Fibroblast of the aortic adventitia (primary cell): ENCODE measurements at regions not wholly inside any gene's neighbourhood (a gene's known extent, or its start where the extent isn't known, plus 50 kb on each side); places are given as distances from the start of the nearest gene placed in this dataset.

Source experiments
- DNase-seq: peaks from one replicate; pipeline ENCODE4 v3.0.0-alpha.2; 2010; ENCODE audit warnings: low read depth
- H3K4me3 ChIP-seq: 2 replicates; pipeline ENCODE4 v1.5.1; 2011; ENCODE audit warnings: low read depth, mild to moderate bottlenecking, control low read depth, low read length, moderate library complexity
- CTCF ChIP-seq: IDR thresholded peaks from 2 replicates; pipeline ENCODE4 v1.5.1; 2011; ENCODE audit warnings: mild to moderate bottlenecking, low read length, control low read depth, inconsistent platforms; ENCODE audit not compliant: insufficient read depth

- TF ChIP-seq CTCF = no peak
- H3K4me3 ChIP-seq = no peak overlapping the region
- no peak for DNase-seq
Measured at GRCh38 chr15:37291920-37292319, 191.6 kb upstream of the MEIS2 start.

DNA sequence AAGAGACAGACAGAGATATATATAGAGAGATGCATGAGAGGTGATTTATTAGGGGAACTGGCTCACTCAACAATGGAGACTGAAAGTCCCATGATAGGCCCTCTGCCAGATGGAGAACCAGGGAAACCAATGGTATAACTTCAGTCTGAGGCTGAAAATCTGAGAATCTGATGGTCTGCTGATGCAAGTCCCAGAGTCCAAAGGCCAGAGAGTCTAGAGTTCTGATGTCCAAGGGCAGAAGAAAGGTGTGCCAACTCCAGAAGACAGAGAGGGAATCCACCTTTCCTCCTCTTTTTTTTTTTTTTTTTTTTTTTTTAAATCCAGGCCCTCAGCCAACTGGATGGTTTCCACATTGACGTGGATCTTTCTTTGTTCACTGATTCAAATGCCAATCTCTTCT lies 197.9 kb upstream of the MEIS2 start:
- DNase-seq = no peak

DNA sequence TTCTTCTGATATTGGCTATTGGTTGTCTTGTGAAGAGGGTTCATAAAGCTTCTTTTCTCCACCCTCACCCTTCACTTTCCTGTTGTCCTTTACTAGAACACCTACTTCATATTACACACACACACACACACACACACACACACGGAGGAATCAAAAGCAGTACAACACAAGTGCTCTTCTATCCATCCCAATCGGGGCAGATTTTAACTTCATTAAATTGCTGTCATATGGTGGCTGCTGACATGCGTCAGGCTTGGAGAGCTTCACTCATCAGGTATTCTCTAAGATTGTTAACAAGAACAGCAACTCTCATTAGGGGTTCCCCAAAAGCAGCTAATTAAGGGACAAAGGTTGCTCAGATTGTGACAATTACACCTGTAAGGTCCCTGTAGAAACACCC lies 239.1 kb upstream of the MEIS2 start:
- DNase-seq = no peak
- H3K4me3 ChIP-seq = no peak overlapping the region
- TF ChIP-seq CTCF = no peak

More for the DNA sequence above, 197.9 kb upstream of the MEIS2 start:
- H3K4me3 ChIP-seq = no peak overlapping the region
- TF ChIP-seq CTCF = no peak

DNA sequence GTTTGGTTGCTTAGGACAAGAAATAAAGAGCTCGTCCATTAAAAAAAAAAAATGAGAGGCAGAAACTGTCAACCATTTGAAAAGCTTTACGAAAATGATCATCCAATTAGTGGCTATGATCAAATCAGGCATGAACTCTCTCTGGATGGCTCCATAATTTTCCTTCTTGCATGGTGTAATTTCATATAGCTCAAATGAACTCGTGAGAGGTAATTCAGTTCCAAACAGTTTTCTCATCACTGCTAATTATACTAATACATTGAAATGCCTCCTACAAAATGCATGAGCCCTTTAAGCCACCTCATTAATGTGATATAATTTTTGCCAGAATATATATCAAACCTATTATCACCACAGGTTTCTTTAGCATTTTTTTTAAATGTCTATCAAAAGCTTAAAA lies 239.5 kb upstream of the MEIS2 start:
- TF ChIP-seq CTCF = no peak
- no peak for DNase-seq
- no peak overlapping the region for H3K4me3 ChIP-seq

- no peak for TF ChIP-seq CTCF
- no peak overlapping the region for H3K4me3 ChIP-seq
- no peak for DNase-seq
Measured at GRCh38 chr15:37340438-37340837, 240.1 kb upstream of the MEIS2 start.

DNA sequence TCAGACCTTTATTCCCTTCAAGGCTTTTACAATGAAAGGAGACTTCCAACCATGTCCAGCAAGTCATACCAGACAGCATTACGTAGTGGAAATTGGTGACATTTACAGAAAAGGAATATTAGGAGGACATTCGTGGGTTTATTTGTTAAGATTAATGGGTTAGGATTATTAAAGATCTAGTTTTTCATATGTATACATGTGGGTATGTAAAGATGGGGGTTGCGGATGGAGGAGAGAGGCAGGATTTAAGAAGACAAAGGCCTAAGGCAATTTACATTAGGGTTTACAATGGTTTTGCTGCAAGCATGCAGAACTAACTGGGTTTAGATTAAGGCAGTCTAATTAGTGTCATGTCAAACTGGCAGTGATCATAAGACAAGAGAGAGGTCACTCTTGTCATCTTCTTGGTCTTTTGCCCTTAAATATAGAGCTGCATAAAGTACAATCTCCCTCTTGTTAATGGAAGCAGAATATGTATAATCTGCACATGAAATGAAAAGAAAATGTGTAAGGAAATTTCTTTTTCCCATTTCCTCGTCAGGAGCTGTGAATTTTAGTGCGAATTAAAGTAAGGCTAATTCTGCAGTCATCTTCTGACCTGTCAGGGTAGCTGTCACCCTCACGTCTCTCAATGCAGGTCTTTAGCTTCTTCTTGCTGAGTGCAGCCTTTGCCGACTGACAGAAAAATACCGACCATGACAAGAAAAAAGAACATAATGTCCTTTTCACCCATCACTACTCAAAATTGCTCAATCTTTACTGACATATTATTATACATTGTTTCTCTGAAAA lies 258.9 kb upstream of the MEIS2 start:
- H3K4me3 ChIP-seq = no peak overlapping the region
- DNase-seq = no peak
- no peak for TF ChIP-seq CTCF

GRCh38 chr15:37359893-37360290 lies 259.5 kb upstream of the MEIS2 start:
- DNase-seq = no peak
- no peak for TF ChIP-seq CTCF
- no peak overlapping the region for H3K4me3 ChIP-seq
